GM12874 (cell line): ENCODE measurements at regions not wholly inside any gene's neighbourhood (a gene's known extent, or its start where the extent isn't known, plus 50 kb on each side); places are given as distances from the start of the nearest gene placed in this dataset.

Source experiments
- TF ChIP-seq, protein P1 (sequence below): IDR thresholded peaks from 2 replicates; pipeline ENCODE4 v1.5.1; 2011; ENCODE audit warnings: low read depth, mild to moderate bottlenecking, control low read depth, low read length, moderate library complexity; ENCODE audit not compliant: insufficient read depth

- TF ChIP-seq, protein P1, sequence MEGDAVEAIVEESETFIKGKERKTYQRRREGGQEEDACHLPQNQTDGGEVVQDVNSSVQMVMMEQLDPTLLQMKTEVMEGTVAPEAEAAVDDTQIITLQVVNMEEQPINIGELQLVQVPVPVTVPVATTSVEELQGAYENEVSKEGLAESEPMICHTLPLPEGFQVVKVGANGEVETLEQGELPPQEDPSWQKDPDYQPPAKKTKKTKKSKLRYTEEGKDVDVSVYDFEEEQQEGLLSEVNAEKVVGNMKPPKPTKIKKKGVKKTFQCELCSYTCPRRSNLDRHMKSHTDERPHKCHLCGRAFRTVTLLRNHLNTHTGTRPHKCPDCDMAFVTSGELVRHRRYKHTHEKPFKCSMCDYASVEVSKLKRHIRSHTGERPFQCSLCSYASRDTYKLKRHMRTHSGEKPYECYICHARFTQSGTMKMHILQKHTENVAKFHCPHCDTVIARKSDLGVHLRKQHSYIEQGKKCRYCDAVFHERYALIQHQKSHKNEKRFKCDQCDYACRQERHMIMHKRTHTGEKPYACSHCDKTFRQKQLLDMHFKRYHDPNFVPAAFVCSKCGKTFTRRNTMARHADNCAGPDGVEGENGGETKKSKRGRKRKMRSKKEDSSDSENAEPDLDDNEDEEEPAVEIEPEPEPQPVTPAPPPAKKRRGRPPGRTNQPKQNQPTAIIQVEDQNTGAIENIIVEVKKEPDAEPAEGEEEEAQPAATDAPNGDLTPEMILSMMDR, result no peak
Measured at GRCh38 chr4:157751631-157752030, 421.2 kb downstream of the GASK1B start.

GRCh38 chr4:157741642-157742041 is 431.2 kb downstream of the GASK1B start:
- TF ChIP-seq, protein P1, result no peak

GRCh38 chr4:157739242-157739641 is 433.6 kb downstream of the GASK1B start:
- TF ChIP-seq, protein P1, result no peak

DNA sequence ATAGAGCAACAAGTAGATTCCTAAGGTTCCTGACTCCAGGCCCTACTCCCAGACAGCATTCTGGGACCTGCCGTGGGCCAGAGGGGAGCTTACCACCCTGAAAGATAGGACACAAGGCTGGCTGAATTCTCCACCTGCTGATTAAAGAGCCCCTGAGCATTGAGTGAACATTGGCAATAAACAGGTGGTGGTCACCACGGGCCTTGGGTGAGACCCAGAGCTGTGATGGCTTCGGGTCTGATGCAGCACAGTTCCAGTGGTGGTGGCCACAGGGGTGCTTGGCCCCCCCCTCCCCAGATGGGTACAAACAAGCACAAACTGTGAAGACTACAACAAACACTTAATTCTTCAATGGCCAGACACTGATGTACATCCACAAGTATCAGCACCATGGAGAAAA is 444.6 kb downstream of the GASK1B start:
- TF ChIP-seq, protein P1, result no peak

DNA sequence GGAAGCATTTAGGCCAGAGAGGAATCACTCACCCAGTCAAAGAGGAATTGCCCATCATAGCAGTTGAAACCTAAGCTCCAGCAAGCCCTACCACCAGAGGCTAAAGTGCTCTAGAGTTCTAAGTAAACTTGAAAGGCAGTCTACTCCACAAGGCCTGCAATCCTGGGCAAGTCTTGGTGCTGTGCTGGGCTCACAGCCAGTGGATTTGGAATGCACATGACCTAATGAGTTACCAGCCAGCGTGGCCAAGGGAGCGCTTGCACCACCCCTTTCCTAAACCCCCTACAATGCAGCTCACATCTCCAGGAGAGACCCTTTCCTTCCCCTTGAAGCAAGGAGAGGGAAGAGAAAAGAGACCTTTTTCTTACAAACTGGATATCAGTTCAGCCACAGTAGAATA is 445.7 kb downstream of the GASK1B start:
- TF ChIP-seq, protein P1, result no peak

- TF ChIP-seq, protein P1, result no peak
Measured at GRCh38 chr4:157722146-157722545, 450.7 kb downstream of the GASK1B start.

- TF ChIP-seq, protein P1, result no peak
Measured at GRCh38 chr4:157713342-157713741, 459.5 kb downstream of the GASK1B start.

DNA sequence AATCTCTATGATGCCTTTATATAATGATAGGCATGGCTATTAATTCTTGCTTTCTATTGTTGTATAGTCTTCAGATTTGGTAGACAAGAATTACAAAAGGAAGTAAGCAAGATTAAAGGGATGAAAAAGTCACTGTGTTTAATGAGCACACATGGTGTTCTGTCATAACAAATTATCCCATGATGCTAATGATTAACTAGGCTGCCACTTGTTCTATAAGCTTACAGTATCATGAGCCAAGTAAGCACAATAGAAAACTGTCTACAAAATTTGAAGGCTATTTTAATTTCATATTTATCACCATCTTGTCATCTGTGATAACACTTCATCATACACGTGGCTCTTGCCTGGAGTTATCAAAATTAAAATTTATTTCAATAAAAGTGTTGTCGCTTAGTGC is 466.7 kb downstream of the GASK1B start:
- TF ChIP-seq, protein P1, result no peak
